LNCAP (cell line): ENCODE measurements at regions not wholly inside any gene's neighbourhood (a gene's known extent, or its start where the extent isn't known, plus 50 kb on each side); places are given as distances from the start of the nearest gene placed in this dataset.
A peak's percentile ranks its signal among the peaks of the same experiment; 100 is the strongest.

ENCODE experiments used
- TF ChIP-seq, protein P1 (sequence below): fragments of 450-650 bp; IDR thresholded peaks from 2 replicates; pipeline ENCODE4 v1.5.1; 2017; ENCODE audit warnings: mild to moderate bottlenecking

GRCh38 chr4:92128676-92129075 is 175.1 kb upstream of the GRID2 start:
- TF ChIP-seq, protein P1, sequence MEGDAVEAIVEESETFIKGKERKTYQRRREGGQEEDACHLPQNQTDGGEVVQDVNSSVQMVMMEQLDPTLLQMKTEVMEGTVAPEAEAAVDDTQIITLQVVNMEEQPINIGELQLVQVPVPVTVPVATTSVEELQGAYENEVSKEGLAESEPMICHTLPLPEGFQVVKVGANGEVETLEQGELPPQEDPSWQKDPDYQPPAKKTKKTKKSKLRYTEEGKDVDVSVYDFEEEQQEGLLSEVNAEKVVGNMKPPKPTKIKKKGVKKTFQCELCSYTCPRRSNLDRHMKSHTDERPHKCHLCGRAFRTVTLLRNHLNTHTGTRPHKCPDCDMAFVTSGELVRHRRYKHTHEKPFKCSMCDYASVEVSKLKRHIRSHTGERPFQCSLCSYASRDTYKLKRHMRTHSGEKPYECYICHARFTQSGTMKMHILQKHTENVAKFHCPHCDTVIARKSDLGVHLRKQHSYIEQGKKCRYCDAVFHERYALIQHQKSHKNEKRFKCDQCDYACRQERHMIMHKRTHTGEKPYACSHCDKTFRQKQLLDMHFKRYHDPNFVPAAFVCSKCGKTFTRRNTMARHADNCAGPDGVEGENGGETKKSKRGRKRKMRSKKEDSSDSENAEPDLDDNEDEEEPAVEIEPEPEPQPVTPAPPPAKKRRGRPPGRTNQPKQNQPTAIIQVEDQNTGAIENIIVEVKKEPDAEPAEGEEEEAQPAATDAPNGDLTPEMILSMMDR = no peak

DNA sequence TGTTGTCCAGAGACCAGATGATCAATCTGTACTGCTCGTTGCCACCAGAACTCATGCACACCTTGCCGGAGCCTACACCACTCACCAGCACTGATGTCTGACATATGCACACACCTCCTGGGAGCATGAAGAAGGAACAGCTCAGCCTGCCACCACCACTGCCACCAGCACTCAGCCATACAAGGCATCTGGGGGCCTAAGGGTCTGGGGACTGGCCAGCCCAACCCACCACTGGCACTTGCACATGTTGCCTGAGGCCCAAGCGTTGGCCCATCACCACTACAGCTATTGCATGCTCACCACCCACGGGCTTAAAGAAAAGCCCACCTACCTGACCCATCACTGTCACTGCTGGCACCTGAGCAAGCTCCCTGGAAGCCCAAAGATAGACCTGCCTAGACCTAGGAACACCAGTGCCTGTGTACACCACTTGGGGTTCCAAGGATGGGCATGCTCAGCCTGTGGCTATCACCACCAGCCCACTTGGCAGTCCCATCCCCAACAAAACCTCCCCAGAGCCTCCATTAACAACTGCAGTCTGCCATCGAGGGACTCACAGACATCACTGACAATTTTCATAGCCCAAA is 174.3 kb upstream of the GRID2 start:
- TF ChIP-seq, protein P1 = no peak

DNA sequence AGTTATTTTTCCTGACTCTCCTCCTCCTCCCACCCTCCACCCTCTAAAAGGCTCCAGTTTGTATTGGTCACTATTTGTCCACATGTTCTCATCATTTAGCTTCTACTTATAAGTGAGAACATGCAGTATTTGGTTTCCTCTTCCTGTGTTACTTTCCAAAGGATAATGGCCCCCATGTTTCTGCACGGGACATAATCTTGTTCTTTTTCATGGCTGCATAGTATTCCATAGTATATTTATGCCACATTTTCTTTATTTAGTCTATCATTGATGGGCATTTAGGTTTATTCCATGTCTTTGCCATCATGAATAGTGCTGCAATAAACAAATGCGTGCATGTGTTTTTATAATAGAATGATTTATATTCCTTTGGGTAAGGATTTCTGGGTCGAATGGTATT is 167.3 kb upstream of the GRID2 start:
- TF ChIP-seq, protein P1 = no peak

DNA sequence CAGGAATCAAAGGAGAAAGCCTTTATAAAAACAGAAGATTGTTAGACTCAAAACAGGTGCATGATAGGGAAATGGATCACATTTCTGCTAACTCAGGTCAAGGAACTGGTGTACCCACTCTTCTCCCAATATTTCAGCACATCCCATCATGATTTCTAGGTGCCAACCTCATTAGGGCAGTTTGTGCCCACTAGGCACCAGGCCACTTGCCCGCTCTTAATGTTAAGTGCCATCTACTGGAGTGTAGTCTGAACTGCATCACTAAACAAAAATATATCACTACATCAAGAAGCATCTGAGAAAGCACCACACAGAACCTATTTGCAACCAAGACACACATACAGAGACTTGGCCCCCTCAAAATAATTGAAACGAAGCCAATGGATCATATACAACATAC is 140.4 kb upstream of the GRID2 start:
- TF ChIP-seq, protein P1 = peak; percentile 59

- TF ChIP-seq, protein P1 = no peak
These were observed 133.4 kb upstream of the GRID2 start for GRCh38 chr4:92170340-92170739.

GRCh38 chr4:92172203-92172602 is 131.6 kb upstream of the GRID2 start:
- TF ChIP-seq, protein P1 = peak; percentile 34; the same call in 1 of the 2 replicates

GRCh38 chr4:92175250-92175649 is 128.5 kb upstream of the GRID2 start:
- TF ChIP-seq, protein P1 = no peak
